HG02571 (cell line): ENCODE measurements at regions not wholly inside any gene's neighbourhood (a gene's known extent, or its start where the extent isn't known, plus 50 kb on each side); places are given as distances from the start of the nearest gene placed in this dataset.

Experiments used
- ATAC-seq: cut with Tn5 transposase; IDR thresholded peaks from one replicate; pipeline ENCODE4 v1.9.1; 2021; ENCODE audit warnings: mild to moderate bottlenecking, moderate library complexity; ENCODE audit not compliant: unreplicated experiment

DNA sequence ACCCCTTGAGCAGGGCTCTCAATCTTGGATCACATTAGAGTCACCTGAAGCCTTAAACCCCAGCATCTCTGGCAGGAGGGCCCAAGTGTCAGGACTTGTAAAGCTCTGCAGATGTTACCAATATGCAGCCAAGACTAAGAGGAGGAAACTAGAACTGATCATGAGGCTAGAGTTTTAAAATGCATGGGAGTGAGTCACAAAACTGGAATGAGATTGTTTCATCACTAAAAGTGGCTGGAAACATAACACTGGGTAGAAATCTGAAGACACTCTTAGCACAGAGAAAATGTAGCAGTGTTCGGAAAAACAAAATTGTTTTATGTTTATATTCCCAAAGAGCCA lies 63.3 kb upstream of the GHITM start:
- no peak for ATAC-seq

DNA sequence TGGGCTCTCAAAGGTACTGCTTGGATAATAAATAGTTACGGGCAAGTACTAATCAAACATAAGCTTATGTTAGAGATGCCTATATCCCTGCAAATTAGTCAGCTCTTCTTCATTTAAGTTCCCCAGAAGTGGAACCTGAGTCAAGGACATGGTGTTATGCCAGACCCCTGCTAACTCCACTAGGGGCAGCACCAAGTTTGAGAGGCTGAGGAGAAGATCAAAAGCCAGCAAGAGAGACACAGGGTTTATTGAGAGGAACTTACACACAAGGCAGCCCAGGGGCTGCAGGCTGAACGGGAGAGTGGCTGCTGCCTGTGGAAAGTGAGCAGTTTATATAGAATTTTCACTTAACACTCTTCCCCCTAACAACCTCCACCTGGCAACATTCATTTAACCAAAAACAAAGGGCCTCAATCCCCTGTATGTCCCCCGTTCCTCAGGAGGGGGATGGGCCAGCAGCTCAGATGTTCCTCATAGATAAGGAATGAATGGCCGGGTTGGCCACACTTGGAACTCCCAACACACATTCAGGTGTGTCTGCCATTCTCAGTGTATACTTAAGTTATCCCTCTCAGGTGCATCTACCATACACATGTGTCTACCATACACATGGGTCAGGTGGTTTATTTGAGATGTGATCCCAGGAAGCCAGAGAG lies 62.6 kb upstream of the GHITM start:
- ATAC-seq: no peak

DNA sequence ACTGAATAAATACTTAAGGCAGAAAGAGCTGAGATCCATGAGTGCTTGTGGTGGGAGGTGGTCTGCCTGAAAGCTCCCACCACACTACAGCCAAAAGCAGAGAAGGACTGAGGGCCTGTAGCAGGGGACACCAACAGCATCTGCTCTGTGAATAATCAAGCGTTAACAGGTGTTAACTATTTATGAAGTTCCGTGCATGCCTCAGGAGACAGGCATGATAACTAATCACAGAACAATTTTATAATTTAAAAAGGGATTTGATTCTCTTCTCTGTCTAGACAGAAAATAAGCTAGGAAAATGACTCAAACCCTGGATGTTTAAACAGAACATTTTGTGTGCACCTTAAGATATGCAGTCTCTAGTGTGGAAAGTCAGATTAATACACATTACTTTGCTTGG lies 61.5 kb upstream of the GHITM start:
- ATAC-seq: no peak

DNA sequence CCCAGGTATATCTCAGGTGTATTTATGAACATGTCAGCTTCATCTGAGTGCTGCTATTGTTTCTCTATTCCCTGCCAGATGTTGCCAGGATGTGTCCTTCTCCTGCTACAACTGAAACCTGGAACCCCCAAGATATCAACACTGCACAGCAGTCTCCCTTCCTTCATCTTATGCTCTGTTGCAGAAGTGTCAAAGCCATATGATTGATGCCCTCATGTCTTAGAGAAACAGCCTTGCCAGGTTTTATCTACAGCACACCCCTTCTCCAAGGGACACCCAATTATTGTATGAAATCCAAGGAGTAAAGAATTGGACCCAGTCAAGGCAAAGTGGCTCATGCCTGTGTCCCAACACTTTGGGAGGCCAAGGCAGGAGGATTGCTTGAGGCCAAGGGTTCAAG lies 60.5 kb upstream of the GHITM start:
- no peak for ATAC-seq

DNA sequence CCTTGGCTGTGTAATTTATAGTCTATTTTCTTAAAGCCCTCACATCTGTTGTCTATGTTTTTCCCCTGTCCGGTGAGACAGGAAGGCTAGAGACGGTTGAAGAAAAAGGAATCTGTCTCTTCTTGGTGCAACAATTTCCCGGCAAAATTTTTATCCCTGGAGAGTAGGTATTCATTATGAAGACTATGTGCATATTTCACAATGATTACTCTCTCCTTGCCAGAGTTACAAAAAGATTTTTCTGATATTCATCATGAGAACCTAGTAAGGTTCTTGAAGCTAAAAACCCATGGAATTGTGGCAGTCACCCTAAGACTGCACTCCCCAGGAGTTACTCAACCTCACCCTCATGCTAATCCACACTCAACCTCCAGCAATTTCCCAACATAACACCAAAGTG lies 55.0 kb upstream of the GHITM start:
- ATAC-seq: no peak

DNA sequence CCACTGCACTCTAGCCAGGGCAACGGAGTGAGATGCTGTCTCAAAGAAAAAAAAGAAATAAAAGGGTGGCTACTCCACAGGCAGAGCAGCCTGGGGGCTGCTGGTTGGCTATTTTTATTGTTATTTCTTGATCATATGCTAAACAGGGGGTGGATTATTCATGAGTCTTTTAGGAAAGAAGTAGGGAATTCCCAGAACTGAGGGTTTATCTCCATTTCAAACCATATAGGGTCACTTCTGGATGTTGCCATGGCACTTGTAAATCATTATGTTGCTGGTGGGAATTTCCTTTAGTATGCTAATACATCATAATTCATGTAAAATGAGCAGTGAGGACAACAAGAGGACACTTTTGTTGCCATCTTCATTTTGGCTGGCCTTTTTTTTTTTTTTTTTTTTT lies 52.1 kb upstream of the GHITM start:
- no peak for ATAC-seq

DNA sequence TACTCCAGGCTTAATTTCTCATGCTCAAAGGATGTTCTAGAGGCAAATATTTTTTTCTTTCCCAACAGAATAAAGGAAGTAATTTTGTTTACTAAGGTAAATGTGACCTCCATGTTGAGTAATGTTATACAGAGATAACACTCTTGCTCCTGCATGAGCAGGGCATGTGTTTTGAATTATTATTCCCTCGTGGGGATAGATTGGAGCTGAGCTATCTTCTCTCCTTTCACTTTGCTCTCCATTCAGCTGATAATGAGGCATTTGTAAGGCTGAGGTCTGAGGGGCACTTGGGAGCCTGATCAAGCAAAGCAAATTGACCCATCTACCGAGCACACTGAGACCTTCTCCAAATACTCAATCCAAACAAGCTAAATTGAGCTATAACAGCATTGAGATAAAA lies 50.7 kb upstream of the GHITM start:
- ATAC-seq: no peak

DNA sequence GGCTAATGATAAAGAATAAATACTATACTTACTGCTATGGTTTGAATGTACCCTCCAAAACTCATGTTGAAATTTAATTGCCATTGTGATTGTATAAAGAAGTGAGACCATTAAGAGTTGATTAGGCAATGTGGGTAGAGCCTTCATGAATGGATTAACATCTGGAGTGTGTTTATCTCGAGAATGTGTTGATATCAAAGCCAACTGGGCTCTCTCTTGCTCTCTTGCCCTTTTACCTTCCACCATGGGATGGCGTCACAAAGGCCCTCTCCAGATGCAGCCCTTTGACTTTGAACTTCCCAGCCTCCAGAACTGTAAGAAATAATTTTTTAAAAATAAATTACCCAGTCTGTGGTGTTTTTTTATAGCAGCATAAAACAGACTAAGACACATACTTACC lies 50.1 kb upstream of the GHITM start:
- no peak for ATAC-seq
